22Rv1 (cell line): ENCODE measurements at regions not wholly inside any gene's neighbourhood (a gene's known extent, or its start where the extent isn't known, plus 50 kb on each side); places are given as distances from the start of the nearest gene placed in this dataset.

ENCODE experiments used
- H3K27ac ChIP-seq: fragments of 450-650 bp; 2 replicates; pipeline ENCODE4 v1.5.1; 2017
- ZFX ChIP-seq: fragments of 450-650 bp; IDR thresholded peaks from 2 replicates; pipeline ENCODE4 v1.6.1; 2017; ENCODE audit warnings: antibody characterized with exemption, borderline replicate concordance
- TF ChIP-seq, protein P1 (sequence below): fragments of 450-650 bp; IDR thresholded peaks from 2 replicates; pipeline ENCODE4 v1.5.1; 2017; ENCODE audit warnings: mild to moderate bottlenecking

DNA sequence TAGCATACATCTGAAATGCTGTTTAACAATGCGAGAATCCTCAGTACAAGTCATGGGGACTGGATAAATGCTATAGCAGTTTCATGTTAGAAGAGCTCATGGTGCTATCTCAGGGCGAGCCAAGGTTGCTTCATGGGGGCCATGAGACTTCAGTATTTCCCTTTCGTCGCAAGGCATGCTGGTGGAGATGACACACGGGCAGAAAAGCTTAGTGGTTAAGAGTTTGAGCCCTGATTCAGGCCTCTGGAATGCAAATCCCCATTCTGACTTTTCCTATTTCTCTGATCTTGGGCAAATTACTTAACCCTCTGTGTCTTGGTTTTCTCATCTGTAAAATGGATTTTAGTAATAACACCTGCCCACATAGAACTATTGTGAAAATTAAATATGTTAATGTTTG, 57.4 kb upstream of the EPHA4 start:
- no peak for TF ChIP-seq ZFX
- TF ChIP-seq, protein P1, sequence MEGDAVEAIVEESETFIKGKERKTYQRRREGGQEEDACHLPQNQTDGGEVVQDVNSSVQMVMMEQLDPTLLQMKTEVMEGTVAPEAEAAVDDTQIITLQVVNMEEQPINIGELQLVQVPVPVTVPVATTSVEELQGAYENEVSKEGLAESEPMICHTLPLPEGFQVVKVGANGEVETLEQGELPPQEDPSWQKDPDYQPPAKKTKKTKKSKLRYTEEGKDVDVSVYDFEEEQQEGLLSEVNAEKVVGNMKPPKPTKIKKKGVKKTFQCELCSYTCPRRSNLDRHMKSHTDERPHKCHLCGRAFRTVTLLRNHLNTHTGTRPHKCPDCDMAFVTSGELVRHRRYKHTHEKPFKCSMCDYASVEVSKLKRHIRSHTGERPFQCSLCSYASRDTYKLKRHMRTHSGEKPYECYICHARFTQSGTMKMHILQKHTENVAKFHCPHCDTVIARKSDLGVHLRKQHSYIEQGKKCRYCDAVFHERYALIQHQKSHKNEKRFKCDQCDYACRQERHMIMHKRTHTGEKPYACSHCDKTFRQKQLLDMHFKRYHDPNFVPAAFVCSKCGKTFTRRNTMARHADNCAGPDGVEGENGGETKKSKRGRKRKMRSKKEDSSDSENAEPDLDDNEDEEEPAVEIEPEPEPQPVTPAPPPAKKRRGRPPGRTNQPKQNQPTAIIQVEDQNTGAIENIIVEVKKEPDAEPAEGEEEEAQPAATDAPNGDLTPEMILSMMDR = no peak
- no peak overlapping the region for H3K27ac ChIP-seq

DNA sequence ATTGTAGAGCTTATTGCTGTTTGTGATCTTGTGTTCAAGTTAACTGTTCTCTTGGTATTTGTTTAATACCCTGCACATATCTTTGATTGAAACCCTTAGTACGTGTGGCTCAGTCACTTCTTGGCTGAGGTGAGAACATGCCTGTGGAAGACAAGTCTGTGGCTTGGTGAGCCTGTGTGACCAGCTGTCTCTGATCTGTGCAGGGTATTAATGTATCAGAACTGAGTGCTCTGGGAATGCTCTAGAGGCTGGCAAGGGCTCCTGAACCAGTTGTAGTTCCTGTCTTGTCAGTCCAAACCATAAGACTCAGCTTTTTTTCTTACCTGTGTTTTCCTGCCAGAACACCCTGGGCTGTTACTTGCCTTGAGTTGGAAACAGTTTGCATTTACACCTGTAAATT, 52.4 kb upstream of the EPHA4 start:
- no peak overlapping the region for H3K27ac ChIP-seq
- TF ChIP-seq, protein P1 = no peak
- no peak for TF ChIP-seq ZFX
